NCI-H1694 treated with DMSO at 0.1 percent for 48 hours (cell line): ENCODE measurements at regions not wholly inside any gene's neighbourhood (a gene's known extent, or its start where the extent isn't known, plus 50 kb on each side); places are given as distances from the start of the nearest gene placed in this dataset.
A peak's percentile ranks its signal among the peaks of the same experiment; 100 is the strongest.
"Not testable (repeated sequence)": the region's sequence is repeated elsewhere in the genome, so short reads cannot be mapped to it uniquely, and the experiment has no call there.

Source experiments
- DNase-seq: peaks from one replicate; lab custom pipeline; 2025; lab: John Stamatoyannopoulos, UW

DNA sequence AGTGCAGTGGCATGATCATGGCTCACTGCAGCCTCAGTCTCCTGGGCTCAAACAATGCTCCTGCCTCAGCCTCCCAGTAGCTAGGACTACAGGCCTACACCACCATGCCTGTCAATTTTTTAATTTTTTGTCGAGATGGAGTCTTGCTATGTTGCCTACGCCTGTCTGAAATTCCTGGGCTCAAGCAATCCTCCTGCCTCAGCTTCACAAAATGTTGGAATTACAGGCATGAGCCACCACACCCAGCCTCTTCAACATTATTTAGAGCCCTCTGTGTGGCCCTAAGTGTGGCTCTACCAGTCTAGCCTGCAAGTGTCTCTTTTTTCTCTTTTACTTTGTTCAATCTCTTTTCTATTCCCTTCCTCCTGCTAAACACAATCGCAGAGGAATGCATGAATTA is 154.4 kb upstream of the EPB41L4A start:
- DNase-seq: no peak

DNA sequence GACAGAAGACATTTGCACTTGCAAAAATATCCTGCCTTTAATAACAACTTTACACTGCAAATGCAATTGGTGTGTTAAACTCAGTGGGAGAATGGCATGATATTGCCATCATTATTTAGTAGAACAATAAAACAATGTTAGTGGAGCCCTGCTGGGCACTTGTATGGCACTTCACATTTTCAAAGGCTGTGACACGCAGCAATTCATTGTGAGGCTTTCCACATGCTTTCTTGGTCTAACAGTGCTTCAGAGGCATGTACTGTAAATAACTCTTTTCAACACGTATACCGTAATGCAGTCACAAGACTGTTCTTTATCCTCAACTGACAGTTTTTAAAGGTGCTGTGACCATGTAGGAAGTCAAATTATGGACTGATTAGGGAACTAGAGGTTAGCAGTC is 155.5 kb upstream of the EPB41L4A start:
- no peak for DNase-seq

DNA sequence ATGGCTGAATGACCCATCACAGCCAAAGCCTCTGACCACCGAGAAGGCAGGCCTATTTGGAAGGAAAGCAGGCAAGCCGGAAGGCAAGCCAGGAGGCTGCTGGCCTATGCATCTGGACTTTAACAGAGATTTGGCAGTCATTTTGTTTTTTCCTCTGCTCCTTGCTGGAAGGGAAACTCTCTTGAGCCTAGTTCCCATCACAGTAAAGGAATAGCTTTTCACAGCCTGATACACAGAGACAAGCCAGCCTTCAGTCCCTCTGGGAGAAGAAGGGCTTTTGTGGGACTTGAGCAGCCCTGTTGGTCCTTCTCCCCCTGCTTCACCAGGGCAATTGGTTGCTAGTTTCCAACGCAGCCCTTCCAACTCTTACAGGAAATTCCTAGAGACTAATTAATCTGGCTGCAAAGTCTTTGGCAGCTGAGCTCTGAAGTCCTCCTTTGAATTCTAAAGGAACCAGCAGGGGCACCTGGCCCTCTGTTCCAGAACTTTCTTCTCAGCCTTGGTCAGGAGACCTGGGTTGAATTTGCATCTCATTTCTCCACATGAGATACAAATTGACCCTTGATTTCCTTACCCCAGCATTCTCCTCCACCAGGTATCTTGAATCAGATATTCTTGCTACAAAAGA is 157.3 kb upstream of the EPB41L4A start:
- no peak for DNase-seq

DNA sequence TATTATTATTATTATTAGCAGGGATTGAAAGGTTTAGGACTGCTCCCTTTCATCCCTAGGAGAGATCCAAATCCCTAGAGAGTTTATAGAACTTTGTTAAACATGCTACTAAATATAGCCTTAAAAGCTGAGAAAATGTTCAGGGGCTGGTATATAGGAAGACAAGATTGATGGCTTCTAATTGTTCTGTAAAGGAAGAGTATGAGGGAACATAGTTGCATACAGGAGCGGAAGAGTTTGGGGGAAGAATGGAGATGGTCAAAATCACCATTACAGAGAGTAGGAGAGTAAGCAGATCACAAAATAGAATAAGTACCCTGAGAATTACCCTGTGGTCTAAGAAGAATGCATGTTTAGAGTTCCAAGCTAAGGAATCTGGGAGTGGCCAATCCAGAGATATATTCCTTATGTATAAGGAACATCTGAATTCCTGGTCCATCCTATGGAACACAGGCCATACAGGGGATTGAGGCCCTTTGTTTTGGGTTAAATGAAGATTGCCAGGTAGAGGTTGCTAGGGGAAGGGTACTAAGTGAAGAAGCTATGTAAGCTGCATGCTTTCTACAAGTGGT is 158.0 kb upstream of the APC start:
- no peak for DNase-seq

DNA sequence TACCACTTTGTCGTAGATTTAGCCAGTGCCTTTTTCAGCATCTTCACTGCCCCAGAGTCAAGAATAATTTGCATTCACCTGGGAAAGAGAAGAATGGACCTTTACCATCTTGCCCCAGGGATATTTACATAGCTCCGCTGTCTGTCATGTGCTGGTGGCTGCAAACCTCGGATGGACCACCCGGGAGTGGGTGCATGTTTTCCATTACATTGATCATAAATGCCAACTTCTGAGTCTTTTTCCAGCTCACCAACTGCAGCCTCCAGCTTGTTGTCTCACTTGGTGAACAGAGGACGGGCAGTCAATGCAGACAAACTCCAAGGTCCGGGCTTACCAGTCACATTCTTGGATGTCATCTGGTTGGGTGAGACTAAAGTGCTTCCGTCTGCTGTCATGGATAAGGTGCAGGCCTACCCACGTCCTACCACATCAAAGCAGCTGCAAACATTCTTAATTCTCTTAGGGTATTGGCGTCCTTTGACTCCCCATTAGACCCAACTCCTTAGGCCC is 155.8 kb upstream of the APC start:
- DNase-seq: no peak

DNA sequence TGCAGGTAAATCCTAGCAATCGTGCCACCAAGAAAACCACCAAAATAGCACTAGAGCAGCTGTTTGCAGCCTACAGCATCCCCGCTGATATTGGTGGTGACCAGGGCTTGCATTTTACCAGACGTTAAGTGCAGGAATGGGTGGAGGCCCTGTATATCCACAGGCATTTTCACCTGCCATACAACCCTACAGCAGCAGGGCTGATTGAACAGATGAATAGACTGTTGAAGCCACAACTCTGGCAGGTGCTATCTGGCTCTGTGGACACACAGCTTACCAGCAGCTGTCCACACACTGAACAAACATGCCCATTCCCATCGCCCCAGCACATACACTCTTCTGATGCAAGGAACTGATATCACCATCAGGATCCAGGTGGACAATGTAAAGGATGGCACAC is 154.5 kb upstream of the APC start:
- DNase-seq: no peak

DNA sequence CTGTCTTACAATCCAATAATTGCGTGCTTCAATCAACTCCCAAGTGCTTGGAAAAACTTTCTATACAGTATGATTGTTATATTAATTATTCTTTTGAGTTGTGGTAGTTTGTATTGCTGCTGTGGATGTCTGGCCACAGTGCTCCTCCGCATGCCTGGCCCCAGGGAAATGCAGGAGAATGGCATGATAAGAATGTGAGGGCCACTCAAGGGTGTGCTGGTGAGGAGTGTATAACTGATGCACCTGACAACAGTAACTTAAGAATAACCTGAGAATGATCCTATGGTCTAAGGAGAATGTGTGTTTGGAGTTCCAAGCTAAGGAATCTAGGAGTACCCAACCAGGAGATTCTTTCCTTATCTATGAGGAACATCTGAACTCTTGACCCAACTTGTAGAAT is 152.9 kb upstream of the APC start:
- no peak for DNase-seq

DNA sequence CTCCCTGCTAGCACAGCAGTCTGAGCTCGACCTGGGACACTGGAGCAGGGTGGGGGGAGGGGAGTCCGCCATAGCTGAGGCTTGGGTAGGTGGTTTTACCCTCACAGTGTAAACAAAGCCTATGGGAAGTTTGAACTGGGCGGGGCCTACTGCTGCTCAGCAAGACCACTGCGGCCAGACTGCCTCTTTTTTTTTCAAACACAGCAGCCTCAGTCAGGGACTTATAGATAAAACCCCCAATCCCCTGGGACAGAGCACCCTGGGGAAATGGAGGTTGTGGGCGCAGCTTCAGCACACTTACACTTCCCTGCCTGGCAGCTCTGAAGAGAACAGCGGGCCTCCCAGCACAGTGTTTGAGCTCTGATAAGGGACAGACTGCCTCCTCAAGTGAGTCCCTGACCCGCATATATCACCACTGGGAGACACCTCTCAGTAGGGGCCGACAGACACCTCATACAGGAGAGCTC is 151.1 kb upstream of the APC start:
- no peak for DNase-seq

DNA sequence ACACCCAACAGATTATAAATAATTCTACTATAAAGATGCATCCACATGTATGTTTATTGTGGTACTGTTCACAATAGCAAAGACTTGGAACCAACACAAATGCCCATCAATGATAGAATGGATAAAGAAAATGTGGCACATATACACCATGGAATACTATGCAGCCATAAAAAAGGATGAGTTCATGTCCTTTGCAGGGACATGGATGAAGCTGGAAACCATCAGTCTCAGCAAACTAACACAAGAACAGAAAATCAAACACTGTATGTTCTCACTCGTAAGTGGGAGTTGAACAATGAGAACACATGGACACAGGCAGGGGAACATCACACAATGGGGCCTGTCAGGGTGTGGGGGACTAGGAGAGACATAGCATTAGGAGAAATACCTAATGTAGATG is 146.8 kb upstream of the APC start:
- not testable (repeated sequence) for DNase-seq

DNA sequence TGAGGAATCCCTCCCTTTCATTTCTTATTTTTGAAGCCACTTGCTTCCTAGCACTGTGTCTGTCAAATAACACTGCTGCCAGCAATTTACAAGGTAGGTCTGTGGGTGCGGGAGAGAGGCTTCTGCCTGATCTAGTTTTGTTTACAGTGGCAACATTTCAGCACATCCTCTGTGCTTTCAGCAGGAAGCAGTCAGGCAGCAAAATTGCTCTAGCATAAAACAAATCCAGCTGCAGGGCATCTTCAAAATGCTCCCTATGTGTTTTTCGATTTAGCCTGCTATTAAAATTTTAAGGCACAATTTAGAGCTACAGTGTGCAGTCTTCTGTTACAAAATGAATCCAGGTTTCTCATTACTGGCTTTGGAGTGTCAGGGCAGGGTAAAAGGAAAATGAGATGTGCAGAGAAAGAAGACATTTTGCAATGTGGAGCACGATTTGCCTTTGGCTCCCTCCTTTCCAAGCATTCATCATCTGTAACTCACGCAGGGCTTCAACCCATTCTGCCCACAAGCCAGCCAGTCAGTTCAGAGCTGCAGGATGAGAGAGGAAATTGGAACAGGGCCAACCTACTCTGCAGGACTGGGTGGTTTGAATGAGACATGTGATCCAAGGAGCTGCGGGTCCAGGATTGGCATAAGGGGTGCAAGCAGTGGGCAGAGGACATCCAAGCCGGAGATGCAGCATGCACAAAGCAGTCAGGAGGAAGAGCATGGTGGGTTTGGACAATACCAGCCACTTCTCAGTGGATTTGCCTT is 143.4 kb upstream of the APC start:
- DNase-seq: peak; percentile 87

DNA sequence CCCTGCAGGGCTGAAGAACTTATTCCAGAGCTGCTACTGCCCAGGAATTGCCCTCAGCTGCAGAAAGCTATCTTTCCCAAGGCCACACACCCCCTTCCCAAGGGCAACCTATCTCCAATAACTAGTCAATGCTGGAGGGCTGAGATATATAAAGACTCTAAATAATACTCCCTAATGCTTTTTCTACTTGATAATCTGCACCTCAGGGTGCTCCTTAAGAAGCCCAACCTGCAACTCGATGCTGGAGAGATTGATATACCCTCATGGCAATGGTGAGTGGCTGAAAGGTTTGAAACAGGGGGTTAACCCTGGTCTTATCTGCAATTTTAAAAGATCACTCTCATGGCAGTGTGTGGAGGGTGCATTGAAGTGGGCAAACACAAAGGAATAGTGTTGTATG is 142.7 kb upstream of the APC start:
- DNase-seq: no peak

DNA sequence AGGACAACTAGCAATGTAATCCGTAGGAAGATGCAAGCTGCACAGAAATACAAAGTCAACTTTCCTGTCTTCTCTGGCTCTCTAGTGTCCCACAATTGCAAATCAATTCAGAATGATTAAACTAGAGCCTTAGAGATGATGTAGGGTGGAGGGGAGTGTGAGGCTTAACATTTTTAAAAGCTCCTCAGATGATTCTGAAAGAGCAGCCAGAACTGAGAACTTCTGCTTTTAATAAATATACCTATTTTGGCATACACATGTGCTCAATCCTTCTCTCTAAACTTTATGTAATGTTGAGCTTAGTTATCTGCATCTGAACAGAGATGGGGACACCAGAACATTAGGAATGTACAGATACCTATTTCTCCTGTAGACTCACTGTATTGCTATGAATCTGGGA is 139.9 kb upstream of the APC start:
- DNase-seq: no peak

DNA sequence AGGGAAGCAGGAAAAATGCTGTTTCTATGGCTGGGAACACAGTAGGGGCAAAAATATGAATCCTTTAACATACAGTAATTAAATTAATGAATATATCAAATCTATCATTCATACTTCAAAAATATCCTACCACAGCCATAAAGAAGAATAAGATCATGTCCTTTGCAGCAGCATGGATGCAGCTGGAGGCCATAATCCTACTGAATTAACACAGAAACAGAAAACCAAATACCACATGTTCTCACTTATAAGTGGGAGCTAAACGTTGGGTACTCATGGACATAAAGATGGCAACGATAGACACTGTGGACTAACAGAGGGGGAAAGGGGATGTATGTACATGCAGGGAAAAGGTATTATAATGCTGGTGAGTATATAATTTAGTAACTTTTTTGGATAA is 137.2 kb upstream of the APC start:
- not testable (repeated sequence) for DNase-seq

DNA sequence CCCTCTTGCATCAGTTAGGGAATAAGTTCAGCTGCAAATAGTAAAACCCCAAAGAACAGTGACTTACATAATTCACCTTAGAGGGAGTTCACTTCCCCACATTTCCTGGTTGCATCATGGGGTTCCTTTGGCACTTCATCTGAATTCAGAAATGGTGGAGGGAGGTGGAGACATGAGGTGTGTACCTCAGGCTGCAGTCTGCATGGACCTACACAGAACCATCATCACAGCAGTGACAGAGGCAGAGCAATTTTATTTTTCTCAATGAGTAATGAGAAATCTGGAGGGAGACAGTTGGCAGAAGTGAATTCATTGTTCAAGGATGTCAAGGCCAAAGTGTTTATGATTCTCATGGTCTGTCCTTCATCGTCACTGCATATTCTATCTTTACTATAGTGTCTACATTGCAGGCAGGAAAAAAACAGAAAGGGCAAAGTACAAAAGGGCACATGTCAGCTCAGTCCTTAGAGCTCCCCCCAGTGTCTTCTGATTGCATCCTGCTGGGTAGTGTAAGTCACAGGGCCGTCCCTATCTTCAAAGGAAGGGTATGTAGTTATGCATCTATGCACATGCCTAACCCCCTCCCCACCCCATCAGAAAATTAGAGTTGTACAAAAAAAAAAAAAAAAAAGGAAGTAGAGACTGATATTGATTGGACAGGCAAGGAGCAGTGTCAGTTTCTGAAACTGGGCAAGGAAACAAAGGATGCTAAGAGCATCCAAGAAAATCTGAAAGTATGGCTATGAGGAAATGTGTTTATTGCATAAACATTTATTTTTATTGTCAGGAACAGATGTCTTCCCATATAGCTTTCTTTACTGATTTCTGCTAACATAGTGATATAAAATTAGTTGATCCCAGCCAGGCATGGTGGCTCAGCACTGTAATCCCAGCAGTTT is 132.7 kb upstream of the APC start:
- DNase-seq: peak; percentile 35

DNA sequence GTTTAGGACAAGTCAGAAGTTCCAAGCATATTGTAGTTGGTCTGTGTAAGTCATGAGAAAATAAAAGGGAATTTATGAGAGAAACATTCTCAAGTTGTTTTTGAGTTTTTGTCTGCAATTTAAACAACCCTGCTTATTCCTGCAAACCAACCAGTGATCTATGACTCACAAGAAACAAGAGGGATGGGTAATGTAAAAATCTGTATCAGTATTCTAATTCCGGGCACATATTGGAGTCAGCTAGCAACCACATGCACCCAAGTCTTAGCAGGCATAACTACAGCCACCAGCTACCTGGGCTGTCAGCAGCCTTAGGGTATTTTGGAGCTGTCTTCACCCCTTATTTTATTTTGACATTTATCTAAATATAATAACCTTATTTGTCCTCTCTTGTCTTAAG is 128.7 kb upstream of the APC start:
- no peak for DNase-seq

DNA sequence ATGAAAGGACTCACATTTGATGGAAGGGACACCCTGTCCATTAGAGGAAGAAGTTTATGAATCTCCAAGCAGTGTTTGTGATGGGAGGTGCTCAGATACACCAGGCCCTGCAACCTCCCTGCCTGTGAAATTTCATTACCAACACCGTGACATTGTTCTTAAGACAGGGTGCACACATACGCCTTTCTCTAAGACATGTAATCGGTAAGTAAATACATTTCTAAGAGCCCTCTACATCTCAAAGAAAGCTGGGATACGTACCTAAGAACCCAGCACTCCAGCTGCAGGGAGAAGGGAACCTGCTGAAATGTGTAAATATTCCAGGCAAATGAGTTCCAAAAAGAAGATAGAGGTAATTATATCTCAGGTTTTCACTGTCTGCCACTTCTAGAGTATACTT is 125.0 kb upstream of the APC start:
- no peak for DNase-seq

DNA sequence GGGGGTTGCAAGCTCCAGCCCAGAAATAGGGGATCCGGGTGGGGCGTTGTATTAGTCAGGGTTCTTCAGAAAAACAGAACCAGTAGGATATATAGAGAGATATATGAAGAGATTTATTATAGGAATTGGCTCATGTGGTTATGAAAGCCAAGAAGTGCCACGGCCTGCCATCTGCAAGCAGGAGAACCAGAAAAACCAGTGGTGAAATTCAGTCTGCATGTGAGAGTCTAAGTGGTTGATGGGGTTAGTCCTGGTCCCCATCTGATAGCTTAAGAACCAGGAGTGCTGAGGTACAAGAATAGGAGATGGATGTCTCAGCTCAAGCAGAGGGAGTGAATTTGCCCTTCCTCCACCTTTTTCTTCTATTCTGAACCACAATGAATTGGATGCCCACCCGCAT is 123.4 kb upstream of the APC start:
- no peak for DNase-seq

DNA sequence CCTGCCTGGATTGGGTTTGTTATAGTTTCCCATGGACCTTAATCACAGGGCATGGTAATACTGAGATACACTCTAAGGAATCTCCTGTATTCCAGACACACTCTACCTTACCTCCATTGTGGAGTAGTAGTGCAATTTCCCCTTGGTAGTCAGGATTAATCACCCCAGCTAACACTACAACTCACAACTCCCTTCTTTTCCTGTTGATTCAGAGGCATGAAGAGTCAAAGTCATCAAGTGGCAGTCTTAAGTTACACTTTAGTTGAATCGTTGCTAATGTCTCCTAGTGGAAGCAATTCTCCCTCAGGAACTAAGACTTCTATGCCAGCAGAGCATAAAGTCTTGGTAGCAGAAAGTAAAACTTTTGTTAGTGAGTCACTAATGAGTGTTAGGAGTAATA is 122.7 kb upstream of the APC start:
- DNase-seq: no peak

DNA sequence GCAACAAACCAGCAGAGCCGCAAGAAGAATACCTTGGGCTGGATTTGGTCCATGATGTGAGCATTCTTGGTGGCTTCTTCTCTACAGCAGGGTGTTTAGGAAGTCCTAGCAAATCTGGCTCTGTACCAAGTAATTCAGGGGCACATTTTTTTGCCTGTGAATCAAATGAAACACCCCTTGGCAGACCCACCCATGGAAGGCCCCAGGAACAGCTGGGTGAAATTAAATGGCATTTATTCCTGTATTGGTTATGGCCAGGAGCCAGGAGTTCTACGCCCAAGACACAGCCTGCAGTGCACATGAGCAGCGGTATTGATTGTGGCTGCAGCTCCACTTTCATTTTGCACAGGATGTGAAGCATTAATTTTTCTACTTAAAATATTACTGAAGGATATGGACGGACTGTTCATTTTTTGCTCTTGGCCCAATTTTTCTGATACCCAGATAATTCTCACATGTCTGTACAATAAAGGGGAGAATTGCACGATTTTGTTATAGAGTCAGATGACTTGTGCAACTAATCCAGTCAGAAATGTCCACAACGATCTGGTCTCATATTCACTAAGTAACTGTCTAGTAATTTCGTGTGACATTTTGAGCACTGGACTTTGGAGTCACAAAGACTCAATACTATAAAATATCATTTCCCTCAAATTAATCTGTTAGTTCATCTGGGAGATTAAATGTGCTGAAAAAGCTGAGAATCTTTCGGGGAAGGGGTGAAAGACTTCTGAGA is 120.7 kb upstream of the APC start:
- peak; percentile 60 for DNase-seq

DNA sequence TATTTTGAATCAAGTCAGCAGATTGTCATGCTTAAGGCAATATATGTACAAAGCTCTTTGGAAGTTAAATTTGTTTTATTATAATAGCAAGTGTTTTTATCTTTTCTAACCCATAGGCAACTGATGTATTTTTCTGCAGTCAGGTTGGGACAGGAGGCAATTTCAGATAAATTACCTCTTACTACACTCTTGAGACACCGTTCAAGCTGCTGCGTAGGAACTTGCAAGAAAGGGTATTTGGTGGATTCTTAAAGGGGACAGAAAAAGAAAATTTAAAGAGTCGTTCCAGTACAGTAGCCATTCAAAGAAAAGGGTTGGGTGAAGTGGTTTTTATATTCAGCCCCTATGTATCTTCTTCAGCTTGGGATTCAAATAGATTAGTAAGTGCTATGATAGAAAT is 112.4 kb upstream of the APC start:
- no peak for DNase-seq

DNA sequence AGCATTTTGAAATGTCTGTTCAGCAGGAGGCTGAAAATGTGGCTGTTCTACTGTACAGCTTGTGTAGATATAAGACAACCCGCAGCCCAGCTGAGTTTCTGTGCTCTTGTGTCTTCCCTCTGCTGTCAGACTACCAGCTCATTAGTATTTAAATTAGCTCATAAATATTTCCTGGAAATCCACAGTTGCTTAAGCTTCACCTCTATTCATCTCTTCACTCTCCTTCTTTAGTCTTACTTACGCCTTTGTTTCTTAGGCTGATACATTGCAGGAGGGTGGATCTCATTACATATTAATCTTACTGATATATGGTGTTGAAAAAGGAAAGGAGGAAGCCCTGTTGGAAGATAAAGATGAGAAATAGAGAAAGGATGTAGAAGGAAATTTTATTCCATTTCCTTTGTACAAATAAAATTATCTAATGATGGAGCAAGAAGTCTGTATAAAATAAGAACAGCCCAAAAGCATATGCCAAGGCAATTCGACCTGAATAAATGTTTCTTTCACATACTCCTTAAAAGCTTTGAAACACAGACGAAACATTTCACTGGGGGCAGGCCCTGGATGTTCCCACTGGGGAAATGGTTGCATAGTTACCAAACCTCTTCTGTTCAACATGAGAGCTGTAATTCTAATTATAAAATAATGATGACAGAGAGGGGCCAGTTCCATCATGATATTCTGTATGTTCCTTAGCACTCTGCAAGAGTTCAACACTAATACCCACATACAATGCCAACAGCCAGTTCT is 111.8 kb upstream of the APC start:
- no peak for DNase-seq
